Cardiac muscle cell (in vitro differentiated cells and primary cell): ENCODE measurements at regions not wholly inside any gene's neighbourhood (a gene's known extent, or its start where the extent isn't known, plus 50 kb on each side); places are given as distances from the start of the nearest gene placed in this dataset.
"Not testable (repeated sequence)": the region's sequence is repeated elsewhere in the genome, so short reads cannot be mapped to it uniquely, and the experiment has no call there.

ENCODE experiments used
- DNase-seq, 2 donors: peaks; one replicate each; pipeline versions ENCODE4 v3.0.0 to v3.0.0-alpha.2; 2010 to 2017; ENCODE audit warnings: low read depth in 1 of 2, low spot score in 1 of 2
- H3K27ac ChIP-seq: fragments of 200-600 bp; sonication (generic); 2 replicates; pipeline ENCODE4 v1.5.1; 2016
- H3K27me3 ChIP-seq: fragments of 200-600 bp; sonication (generic); 2 replicates; pipeline ENCODE4 v1.6.0; 2016; ENCODE audit warnings: control low read depth
- H3K36me3 ChIP-seq: fragments of 200-600 bp; sonication (generic); 2 replicates; pipeline ENCODE4 v1.5.1; 2016; ENCODE audit warnings: control low read depth
- H3K4me1 ChIP-seq: fragments of 200-600 bp; sonication (generic); 2 replicates; pipeline ENCODE4 v1.8.1; 2017; ENCODE audit warnings: low read depth, mild to moderate bottlenecking, mixed run types
- H3K4me3 ChIP-seq: fragments of 200-600 bp; sonication (generic); 2 replicates; pipeline ENCODE4 v1.5.1; 2016; ENCODE audit warnings: mild to moderate bottlenecking
- H3K9me3 ChIP-seq: fragments of 200-600 bp; sonication (generic); 2 replicates; pipeline ENCODE4 v1.5.1; 2017; ENCODE audit warnings: low read depth, mild to moderate bottlenecking, control low read depth
- TF ChIP-seq, protein P1 (sequence below): IDR thresholded peaks from 2 replicates; pipeline ENCODE4 v1.5.1; 2012; ENCODE audit warnings: low read depth, mild to moderate bottlenecking, low read length

DNA sequence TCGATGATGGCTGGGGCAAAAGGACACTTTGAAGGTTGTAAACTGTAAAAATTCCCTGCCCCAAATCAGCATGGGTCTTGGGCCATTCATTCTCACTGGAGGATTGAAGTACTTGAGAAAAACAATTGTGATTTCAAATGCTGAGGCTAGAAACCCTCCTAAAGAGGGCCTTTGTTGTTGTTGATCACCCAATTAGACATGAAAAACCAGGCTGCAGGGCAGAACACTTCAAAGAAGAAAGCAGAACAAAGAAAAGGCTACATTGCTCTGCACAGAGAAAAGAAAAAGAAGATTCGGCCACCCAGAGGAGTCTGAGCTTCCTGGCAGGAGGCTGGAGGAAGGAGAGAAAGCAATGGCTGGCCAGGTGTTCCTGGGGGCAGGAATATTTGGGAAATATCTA lies 143.1 kb downstream of the NPY start:
- Histone ChIP-seq H3K9me3 (no peaks in the 10 kb centered on the region), H3K27ac (no peak overlapping the region), H3K27me3 (no peaks in the 10 kb centered on the region), H3K4me3 (no peak overlapping the region), H3K36me3 (no peaks in the 10 kb centered on the region), H3K4me1 (no peaks in the 10 kb centered on the region)
- TF ChIP-seq, protein P1, sequence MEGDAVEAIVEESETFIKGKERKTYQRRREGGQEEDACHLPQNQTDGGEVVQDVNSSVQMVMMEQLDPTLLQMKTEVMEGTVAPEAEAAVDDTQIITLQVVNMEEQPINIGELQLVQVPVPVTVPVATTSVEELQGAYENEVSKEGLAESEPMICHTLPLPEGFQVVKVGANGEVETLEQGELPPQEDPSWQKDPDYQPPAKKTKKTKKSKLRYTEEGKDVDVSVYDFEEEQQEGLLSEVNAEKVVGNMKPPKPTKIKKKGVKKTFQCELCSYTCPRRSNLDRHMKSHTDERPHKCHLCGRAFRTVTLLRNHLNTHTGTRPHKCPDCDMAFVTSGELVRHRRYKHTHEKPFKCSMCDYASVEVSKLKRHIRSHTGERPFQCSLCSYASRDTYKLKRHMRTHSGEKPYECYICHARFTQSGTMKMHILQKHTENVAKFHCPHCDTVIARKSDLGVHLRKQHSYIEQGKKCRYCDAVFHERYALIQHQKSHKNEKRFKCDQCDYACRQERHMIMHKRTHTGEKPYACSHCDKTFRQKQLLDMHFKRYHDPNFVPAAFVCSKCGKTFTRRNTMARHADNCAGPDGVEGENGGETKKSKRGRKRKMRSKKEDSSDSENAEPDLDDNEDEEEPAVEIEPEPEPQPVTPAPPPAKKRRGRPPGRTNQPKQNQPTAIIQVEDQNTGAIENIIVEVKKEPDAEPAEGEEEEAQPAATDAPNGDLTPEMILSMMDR: no peak
- no peak for DNase-seq

DNA sequence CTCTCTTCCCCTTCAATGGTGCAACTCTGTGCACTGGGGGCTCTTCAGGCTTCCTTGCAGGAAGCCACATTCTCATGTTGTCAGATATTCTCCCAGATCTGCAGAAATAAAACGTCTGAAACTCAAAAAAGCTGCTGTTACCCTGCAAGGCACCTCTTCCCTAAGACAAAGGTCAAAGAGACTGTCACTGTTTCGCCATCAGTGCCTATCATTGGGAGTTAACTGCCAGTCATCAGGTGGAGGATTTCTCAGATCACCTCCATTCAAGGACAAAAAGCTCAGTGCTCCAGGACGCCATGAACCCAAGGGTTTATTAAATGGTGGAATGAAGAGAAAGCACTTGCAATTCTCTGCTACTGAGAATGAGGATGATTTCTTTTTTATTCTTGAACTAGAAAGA lies 144.6 kb upstream of the PALS2 start:
- Histone ChIP-seq H3K27ac (no peak overlapping the region), H3K27me3 (no peaks in the 10 kb centered on the region), H3K4me1 (no peaks in the 10 kb centered on the region), H3K36me3 (no peaks in the 10 kb centered on the region), H3K4me3 (no peak overlapping the region), H3K9me3 (no peaks in the 10 kb centered on the region)
- no peak for DNase-seq
- TF ChIP-seq, protein P1: no peak

DNA sequence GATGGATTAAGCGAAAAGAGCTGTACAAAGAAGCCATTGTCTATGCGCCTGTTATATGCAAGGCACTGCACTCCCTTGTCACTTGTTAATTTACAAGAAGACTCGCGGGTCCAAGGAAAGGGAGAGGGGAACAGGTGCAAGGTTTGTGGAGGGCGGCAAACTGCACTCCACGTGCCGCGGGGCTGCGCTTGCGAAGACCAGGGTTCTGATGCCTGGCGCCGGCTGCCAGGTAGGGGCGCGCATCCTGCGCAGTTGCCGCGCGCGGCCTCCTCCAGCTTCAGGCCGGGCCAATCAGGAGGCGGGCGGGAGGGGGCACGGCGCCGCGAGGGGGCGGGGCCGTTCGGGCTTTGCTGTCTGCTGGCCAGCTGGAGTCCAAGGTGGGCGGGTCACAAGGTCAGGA lies 140.6 kb upstream of the PALS2 start:
- TF ChIP-seq, protein P1: no peak
- no peak for DNase-seq
- Histone ChIP-seq H3K4me1 (no peaks in the 10 kb centered on the region), H3K36me3 (no peaks in the 10 kb centered on the region), H3K9me3 (no peaks in the 10 kb centered on the region), H3K27me3 (no peaks in the 10 kb centered on the region), H3K4me3 (no peak overlapping the region), H3K27ac (no peak overlapping the region)

DNA sequence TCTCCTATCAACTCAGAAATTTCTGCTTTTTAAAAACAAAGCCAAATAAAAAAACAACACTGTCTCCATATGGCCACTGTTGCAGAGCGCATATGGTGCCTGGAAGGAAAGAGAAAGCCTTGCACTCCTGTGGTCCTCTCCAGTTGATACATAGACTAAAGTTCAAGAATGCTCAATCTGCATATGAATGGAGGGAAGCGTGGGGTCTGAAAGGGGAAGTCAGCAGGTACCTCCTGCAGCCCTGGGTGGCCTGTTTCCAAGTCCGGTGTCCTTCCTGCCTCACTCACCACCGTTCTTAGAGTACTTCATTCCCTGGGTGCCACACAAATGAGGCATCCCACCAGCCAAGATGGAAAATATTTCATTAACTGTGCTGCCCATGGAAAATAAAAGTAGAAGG lies 138.3 kb upstream of the PALS2 start:
- no peak for DNase-seq
- H3K9me3 ChIP-seq: no peaks in the 10 kb centered on the region
- H3K4me3 ChIP-seq: no peak overlapping the region
- no peaks in the 10 kb centered on the region for H3K27me3 ChIP-seq
- H3K36me3 ChIP-seq: no peaks in the 10 kb centered on the region
- TF ChIP-seq, protein P1: no peak
- H3K27ac ChIP-seq: no peak overlapping the region
- no peaks in the 10 kb centered on the region for H3K4me1 ChIP-seq

DNA sequence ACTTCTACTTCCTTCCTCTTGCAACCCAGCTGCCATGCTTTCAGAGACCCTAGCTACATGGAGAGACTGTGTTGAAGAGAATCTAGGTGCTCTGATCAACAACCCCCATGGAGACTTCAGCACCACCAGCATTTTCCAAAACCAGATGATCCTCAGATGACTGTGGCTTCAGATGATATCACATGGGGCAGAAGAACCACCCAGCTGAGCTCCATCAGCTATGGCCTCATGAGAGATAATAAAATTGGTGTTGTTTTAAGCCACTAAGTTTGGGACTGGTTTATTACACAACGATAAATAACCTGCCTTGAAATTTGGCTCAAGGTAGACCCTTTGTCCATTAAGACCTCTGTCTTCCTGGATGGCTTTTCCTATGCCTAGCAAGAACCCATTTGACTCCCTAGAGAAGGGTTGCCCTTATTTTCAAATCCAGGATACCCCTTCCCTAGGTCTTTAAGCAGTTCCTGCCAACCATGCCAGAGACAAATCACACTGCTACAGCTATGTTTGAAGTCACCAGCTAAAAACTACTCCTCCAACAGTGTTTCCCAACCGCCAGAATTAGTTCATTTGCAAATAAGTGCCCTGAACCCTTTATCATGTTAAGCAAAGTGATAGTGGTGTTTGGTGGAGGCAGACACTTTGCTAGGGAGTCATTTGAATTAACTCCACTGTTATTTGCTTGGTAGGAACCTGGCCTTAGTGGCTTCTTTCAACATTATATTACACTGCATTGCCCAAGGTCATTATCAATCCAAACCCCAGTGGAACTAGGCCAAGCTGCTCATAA lies 136.9 kb upstream of the PALS2 start:
- Histone ChIP-seq H3K9me3 (no peaks in the 10 kb centered on the region), H3K27ac (no peak overlapping the region), H3K4me1 (no peaks in the 10 kb centered on the region), H3K4me3 (no peak overlapping the region), H3K27me3 (no peaks in the 10 kb centered on the region), H3K36me3 (no peaks in the 10 kb centered on the region)
- TF ChIP-seq, protein P1: no peak
- DNase-seq: no peak

DNA sequence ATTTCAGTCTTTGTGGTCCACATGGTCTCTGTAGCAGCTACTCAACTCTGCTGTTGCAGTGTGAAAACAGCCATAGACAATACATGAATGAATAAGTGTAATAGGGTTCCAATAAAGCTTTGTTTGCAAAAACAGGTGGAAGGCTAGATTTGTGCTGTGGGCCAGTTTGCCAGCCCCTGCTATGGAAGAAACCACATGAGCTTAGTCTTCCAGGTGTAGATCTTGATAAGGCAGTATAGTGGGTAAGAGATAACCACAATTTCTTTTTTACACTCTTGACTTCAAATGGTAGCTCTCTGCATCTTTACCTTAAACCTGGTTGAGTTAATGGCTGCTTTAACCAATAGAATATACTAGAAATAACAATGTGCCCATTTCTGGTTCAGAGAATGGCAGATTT lies 135.0 kb upstream of the PALS2 start:
- Histone ChIP-seq H3K27me3 (no peaks in the 10 kb centered on the region), H3K4me1 (no peaks in the 10 kb centered on the region), H3K36me3 (no peaks in the 10 kb centered on the region), H3K4me3 (no peak overlapping the region), H3K9me3 (no peaks in the 10 kb centered on the region), H3K27ac (no peak overlapping the region)
- TF ChIP-seq, protein P1: no peak
- DNase-seq: no peak

DNA sequence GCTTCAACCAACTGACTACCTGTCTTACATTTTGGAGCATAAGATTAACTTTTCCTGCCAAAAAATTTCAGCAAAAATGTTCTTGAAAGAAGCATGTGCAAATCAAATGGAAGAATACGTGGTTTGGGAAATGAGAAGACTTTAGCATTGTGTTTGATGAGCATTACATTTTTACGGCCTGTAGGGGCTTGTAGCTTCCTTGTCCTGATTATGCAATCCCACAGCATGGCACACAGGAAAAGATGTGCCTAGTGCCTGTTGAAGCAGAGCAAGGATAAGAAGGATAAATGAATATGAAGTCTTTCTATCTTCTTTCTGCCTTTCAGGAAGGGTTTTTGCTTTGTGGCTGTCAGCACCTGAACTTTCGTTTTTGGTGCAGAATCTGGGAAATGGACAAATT lies 134.1 kb upstream of the PALS2 start:
- H3K27me3 ChIP-seq, H3K27ac ChIP-seq, H3K9me3 ChIP-seq, DNase-seq, H3K4me1 ChIP-seq, H3K4me3 ChIP-seq, H3K36me3 ChIP-seq: not testable (repeated sequence)
